Kidney epithelial cell (primary cell): ENCODE measurements at regions not wholly inside any gene's neighbourhood (a gene's known extent, or its start where the extent isn't known, plus 50 kb on each side); places are given as distances from the start of the nearest gene placed in this dataset.

ENCODE experiments used
- DNase-seq: peaks from one replicate; pipeline ENCODE4 v3.0.0-alpha.2; 2010; ENCODE audit warnings: low read depth
- H3K27me3 ChIP-seq: 2 replicates; pipeline ENCODE4 v1.6.0; 2011; ENCODE audit warnings: low read length; ENCODE audit not compliant: control insufficient read depth, insufficient read depth
- H3K36me3 ChIP-seq: 2 replicates; pipeline ENCODE4 v1.5.1; 2011; ENCODE audit warnings: low read length; ENCODE audit not compliant: control insufficient read depth, insufficient read depth
- H3K4me3 ChIP-seq: 2 replicates; pipeline ENCODE4 v1.5.1; 2011; ENCODE audit warnings: low read depth, mild to moderate bottlenecking, control low read depth, low read length
- CTCF ChIP-seq: IDR thresholded peaks from 2 replicates; pipeline ENCODE4 v1.5.1; 2011; ENCODE audit warnings: mild to moderate bottlenecking, moderate library complexity, low read length, control low read depth, inconsistent platforms; ENCODE audit not compliant: insufficient read depth, poor library complexity, severe bottlenecking

GRCh38 chr5:172506251-172506650 is 51.9 kb upstream of the SH3PXD2B start:
- no peak for DNase-seq
- H3K27me3 ChIP-seq, result peaks cover 27% of the 10 kb centered on the region
- H3K4me3 ChIP-seq, result no peak overlapping the region
- TF ChIP-seq CTCF, result no peak
- H3K36me3 ChIP-seq, result no peaks in the 10 kb centered on the region

- peaks cover 27% of the 10 kb centered on the region for H3K27me3 ChIP-seq
- no peak for TF ChIP-seq CTCF
- H3K4me3 ChIP-seq, result no peak overlapping the region
- H3K36me3 ChIP-seq, result no peaks in the 10 kb centered on the region
- DNase-seq, result no peak
Measured at GRCh38 chr5:172505845-172506244, 51.5 kb upstream of the SH3PXD2B start.

- Histone ChIP-seq H3K27me3 (peaks cover 27% of the 10 kb centered on the region), H3K36me3 (no peaks in the 10 kb centered on the region), H3K4me3 (no peak overlapping the region)
- no peak for DNase-seq
- TF ChIP-seq CTCF, result no peak
Measured at GRCh38 chr5:172505403-172505759, 51.1 kb upstream of the SH3PXD2B start.

GRCh38 chr5:172504701-172505402 is 50.5 kb upstream of the SH3PXD2B start:
- no peak overlapping the region for H3K4me3 ChIP-seq
- DNase-seq, result no peak
- TF ChIP-seq CTCF, result no peak
- no peaks in the 10 kb centered on the region for H3K36me3 ChIP-seq
- H3K27me3 ChIP-seq, result peaks cover 27% of the 10 kb centered on the region

GRCh38 chr5:172503925-172504700 is 49.8 kb upstream of the SH3PXD2B start:
- peaks cover 26% of the 10 kb centered on the region for H3K27me3 ChIP-seq
- no peak for TF ChIP-seq CTCF
- no peaks in the 10 kb centered on the region for H3K36me3 ChIP-seq
- no peak for DNase-seq
- H3K4me3 ChIP-seq, result no peak overlapping the region
